ENCODE measurements at regions not wholly inside any gene's neighbourhood (a gene's known extent, or its start where the extent isn't known, plus 50 kb on each side); places are given as distances from the start of the nearest gene placed in this dataset.

DNA sequence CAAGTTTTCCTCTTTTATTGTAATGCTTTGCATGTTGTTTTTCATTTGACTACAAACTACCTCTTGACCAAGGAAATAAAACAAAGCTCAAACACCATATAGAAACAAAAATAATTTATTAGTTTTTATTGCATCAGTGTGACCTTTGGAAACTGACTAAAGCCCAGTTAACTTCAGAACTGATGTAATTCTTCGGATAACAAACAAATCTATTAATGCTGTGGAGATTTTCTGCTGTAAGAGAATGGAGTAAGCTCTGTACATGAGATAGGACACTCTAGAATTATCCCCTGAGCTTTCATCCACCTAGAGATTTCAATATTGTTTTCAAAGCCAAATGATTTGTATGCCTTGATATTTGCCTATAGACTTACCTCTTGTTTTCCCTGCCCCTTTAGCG, 154.0 kb upstream of the KCNK2 start:
- no peak for DNase-seq (ENCODE audit: low read depth in 2 of 2)

DNA sequence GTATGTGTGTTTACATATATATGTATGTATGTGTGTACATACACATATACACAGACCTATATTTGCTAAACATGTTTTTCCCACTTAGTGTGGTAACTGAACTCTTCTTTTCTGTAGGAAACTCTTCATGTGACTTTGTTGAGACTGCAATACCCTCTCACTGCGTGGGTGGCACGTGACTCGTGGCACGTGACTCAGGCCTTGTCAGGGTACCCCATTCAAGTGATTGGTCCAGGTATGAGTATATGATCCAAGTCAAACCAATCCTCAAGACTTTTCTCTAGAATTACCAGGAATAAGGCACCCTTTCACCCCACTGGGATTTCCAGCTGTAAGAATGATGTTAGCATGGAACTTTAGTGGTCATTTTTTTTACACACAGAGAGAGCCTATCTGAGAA, 149.2 kb upstream of the KCNK2 start:
- peak; percentile 6 to 15 for DNase-seq (ENCODE audit: low read depth in 2 of 2)

DNA sequence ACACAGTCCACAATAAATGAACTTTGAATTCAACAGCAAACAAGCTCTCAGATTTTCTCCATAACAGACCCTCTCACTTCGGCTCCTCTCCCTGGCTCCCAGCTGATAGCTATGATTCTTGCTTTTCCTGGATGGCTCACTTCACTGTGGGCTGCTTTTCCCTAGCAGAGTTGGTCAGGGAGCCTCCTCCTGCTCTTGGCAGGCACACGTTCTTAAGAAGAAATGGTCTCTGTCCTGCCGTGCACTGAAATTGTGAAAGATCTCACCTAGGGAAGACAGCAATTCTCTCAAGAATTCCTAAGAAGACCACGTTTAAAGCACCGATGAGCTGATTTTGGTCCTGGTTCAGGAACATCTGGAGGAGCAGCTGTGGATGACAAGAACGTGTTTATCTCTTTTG, 148.5 kb upstream of the KCNK2 start:
- no peak for DNase-seq (ENCODE audit: low read depth in 2 of 2)

GRCh38 chr1:214935258-214935657, 147.3 kb upstream of the KCNK2 start:
- DNase-seq (ENCODE audit: low read depth in 2 of 2), result no peak

- DNase-seq (ENCODE audit: low read depth in 2 of 2), result no peak
Observed at GRCh38 chr1:214939180-214939579, 143.4 kb upstream of the KCNK2 start.

DNA sequence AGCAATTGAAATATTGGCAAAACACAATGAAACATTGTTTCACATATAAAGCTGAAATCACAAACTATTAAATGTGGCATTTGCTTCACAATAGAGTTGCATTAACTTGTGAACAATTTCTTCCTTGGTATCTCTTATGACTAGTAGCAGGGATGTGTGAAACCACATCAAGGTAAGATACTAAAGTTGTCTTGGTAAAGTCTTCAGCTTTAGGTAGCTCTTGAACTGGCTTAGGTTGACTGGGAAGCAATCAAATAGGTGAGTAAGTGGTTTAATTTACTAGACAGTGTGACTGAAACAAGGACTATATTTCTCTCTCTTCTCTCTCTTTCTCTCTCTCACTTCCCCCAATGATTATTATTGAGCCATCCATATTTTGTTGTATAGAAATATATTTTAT, 141.5 kb upstream of the KCNK2 start:
- no peak for DNase-seq (ENCODE audit: low read depth in 2 of 2)

DNA sequence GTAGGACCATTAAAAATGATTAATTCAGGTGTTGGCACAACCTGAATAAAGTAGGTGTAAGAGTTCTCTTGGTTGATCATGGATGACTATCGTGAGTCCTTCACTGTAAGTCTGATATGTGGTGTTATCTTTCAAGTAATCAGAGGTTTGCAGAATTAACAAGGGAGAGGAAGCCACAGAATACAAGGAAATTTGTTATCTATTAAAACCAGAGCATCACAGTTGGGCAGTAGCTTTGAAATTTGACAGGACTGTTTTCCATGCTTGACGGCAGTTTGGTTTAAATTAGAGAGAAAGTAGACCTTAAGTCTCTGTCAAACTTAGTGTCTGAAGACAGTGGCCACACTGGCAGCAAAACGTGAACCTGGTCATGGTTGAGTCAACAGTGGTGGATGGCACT, 139.5 kb upstream of the KCNK2 start:
- DNase-seq (ENCODE audit: low read depth in 2 of 2), result no peak

DNA sequence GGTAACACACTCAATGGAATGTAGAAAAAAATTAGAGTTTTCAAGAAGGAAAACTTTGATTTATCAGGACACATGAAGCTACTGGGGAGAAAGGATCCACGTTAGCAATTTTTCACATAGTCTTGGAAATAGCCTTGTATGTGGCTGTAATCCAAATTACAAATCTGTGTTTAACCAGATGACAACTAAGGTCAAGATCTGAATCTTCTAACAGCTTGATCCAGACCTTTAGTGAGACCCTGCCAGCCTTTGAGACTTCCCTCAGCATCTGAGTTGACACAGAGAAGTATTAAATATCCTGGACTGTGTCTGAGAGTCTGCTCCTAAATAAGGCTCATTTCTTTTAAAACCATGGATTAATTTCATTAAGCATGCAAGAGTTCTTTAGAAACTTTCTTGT, 135.9 kb upstream of the KCNK2 start:
- no peak for DNase-seq (ENCODE audit: low read depth in 2 of 2)

- DNase-seq (ENCODE audit: low read depth in 2 of 2), result no peak
Observed at GRCh38 chr1:214952648-214953047, 129.9 kb upstream of the KCNK2 start.

- no peak for DNase-seq (ENCODE audit: low read depth in 2 of 2)
Observed at GRCh38 chr1:214953901-214954616, 128.5 kb upstream of the KCNK2 start.

DNA sequence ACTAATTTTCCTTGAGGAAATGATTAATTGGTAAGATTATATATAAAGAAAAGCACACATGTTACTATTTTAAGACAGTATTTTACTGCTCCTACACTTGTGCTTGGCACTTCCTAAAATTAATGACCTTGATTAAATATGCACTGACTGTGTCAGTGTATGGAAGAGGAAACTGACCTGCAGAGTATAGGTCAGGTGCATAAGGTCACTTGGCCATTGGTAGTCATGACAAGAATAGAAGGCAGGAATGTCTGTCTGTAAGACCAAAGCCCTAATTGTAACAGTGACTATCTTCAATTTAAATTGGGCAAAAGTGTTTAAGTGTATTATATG, 128.0 kb upstream of the KCNK2 start:
- no peak for DNase-seq (ENCODE audit: low read depth in 2 of 2)

DNA sequence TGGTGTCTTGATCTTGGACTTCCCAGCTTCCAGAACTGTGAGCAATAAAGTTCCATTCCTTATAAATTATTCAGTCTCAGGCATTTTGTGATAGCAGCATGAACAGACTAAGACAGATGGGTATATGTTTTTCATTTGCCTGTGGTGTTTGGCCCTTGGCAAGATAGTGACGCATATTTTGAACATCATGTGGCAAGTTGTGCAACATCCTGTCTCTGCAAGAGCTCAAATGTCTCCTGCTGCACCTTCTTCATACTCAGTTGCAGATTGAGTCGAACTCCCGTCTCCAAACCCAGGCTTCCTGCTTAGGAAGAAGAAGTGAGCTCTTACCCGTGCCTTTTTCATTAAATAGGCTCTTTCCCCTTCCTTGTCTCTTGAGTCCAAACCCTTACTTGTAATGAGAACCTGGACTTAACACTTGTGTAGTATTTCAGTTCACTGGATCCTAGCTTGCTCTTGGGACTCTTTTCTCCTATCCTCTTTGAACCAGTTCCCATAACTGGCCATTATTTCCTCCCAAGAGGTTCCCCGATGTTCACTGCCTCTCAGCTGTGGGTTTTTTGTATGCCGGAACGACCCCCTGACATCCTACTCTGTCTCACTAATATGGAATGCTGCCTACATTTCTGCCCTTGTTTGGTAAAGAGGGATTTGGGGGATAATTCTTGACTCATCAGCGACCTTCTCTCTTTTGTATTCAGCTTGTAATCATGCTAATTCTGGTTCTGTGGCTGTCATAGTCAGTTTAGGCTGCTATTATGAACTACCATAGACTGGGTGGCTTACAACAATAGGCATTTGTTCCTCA, 125.0 kb upstream of the KCNK2 start:
- no peak for DNase-seq (ENCODE audit: low read depth in 2 of 2)

GRCh38 chr1:214958486-214958885, 124.1 kb upstream of the KCNK2 start:
- DNase-seq (ENCODE audit: low read depth in 2 of 2), result no peak

DNA sequence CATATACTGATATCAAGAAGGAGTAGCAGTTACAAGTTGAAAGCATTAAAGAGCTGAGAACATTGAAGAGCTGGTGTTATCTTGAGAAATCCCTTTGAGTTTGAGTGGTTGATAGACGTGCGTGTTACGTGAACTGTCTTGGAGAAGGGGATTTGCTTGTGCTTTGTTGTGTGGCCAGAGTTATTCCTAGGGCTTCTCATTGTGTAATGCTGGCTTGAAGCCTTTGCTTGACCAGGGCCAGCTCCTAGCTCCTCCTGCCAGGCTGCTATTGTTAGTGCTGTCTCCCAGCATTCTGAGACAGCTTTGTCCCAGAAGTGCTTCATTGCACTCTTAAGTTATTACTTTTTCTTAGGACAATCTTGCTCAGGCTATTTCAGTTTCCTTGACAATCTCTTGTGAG, 116.2 kb upstream of the KCNK2 start:
- no peak for DNase-seq (ENCODE audit: low read depth in 2 of 2)

- DNase-seq (ENCODE audit: low read depth in 2 of 2), result no peak
Observed at GRCh38 chr1:214967865-214968575, 114.5 kb upstream of the KCNK2 start.

DNA sequence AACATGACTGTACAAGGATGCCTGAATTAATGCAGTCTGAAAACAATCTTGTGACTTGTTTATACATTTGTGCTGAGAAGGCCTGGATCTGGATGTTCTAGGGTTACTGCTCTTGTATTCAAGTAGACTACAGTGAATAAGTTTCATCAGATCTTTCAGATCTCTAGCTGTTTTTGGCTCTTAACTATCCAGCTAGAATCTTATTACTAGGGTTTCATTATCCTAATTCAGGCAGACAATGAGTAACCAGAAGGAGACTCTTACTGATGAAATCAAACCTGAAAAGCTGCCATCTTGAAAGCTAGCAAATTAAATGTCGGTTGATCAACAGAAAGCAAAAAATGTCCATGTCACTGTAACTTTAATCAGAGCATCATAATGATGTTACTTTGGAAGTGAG, 112.5 kb upstream of the KCNK2 start:
- no peak for DNase-seq (ENCODE audit: low read depth in 2 of 2)

- no peak for DNase-seq (ENCODE audit: low read depth in 2 of 2)
Observed at GRCh38 chr1:214971071-214971470, 111.5 kb upstream of the KCNK2 start.

- DNase-seq (ENCODE audit: low read depth in 2 of 2), result no peak
Observed at GRCh38 chr1:214974002-214974401, 108.5 kb upstream of the KCNK2 start.

DNA sequence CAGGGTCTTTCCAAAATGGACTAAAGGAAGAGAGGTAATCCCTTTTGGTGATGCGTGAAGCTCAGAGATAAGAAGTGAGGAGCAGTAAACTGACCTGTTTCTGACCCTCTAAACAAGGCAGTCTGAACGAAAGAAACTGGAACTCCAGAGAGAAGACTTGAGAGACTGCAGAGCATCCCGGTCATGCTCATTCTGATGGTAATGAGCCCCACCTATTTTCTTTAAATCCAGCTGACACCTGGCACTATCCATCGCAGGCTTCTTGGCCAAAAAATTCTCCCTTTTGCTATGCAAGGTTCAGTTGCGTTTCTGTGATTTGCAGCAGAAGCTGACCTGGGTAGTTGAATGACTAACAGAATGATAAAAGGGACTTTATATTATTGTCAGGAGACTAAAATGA, 105.9 kb upstream of the KCNK2 start:
- no peak for DNase-seq (ENCODE audit: low read depth in 2 of 2)

DNA sequence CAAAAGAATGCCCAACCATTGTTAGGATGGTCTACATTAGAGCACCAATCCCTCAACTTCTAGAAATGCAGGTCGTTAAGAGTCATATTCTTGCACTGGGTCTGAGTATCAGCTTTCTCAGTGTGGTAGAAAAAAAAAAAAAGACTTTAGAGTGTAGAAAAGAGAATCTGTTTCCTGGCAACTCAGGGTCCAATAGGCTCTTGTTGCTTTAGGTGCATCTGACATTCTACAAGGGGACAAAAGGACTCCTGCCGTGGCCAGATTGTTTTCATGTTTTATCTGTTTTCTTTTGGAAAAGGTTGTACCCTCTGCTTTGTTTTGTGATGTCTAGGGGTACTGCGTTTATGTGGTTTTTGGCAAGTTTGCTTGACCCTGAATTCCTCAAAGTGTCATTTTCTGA, 105.4 kb upstream of the KCNK2 start:
- DNase-seq (ENCODE audit: low read depth in 2 of 2), result no peak

GRCh38 chr1:214977700-214978374, 104.7 kb upstream of the KCNK2 start:
- DNase-seq (ENCODE audit: low read depth in 2 of 2), result no peak

- DNase-seq (ENCODE audit: low read depth in 2 of 2), result no peak
Observed at GRCh38 chr1:214979191-214979590, 103.3 kb upstream of the KCNK2 start.
